HAP-1 (cell line): ENCODE measurements at regions not wholly inside any gene's neighbourhood (a gene's known extent, or its start where the extent isn't known, plus 50 kb on each side); places are given as distances from the start of the nearest gene placed in this dataset.
"Not testable (repeated sequence)": the region's sequence is repeated elsewhere in the genome, so short reads cannot be mapped to it uniquely, and the experiment has no call there.

Experiments
- DNase-seq, 2 experiments: peaks; one replicate each; pipeline ENCODE4 v3.0.0-alpha.2; 2016 to 2020; ENCODE audit warnings: low spot score in 2 of 2
- H3K27me3 ChIP-seq: fragments of 250-450 bp; sonication (Bioruptor Pico); 2 replicates; pipeline ENCODE4 v1.5.1; 2020; ENCODE audit warnings: low read depth, mild to moderate bottlenecking, moderate library complexity
- H3K36me3 ChIP-seq: fragments of 250-450 bp; sonication (Bioruptor Pico); replicated peaks from 2 replicates; pipeline ENCODE4 v1.5.1; 2020; ENCODE audit warnings: mild to moderate bottlenecking
- H3K4me1 ChIP-seq: fragments of 250-450 bp; sonication (Bioruptor Pico); 2 replicates; pipeline ENCODE4 v1.5.1; 2020; ENCODE audit warnings: mild to moderate bottlenecking
- H3K4me3 ChIP-seq: fragments of 250-450 bp; sonication (Bioruptor Pico); 2 replicates; pipeline ENCODE4 v1.5.1; 2020; ENCODE audit warnings: mild to moderate bottlenecking, moderate library complexity
- H3K9me3 ChIP-seq: fragments of 250-450 bp; sonication (Bioruptor Pico); 2 replicates; pipeline ENCODE4 v1.5.1; 2020; ENCODE audit warnings: mild to moderate bottlenecking, moderate library complexity
- in situ Hi-C: fragments of 300-500 bp; cut with MboI; formaldehyde crosslinking; loops from 3 replicates; pipeline ENCODE4 v1.14.3; 2020; ENCODE audit warnings: low sequenced_read_pairs, inconsistent platforms, mixed read lengths

DNA sequence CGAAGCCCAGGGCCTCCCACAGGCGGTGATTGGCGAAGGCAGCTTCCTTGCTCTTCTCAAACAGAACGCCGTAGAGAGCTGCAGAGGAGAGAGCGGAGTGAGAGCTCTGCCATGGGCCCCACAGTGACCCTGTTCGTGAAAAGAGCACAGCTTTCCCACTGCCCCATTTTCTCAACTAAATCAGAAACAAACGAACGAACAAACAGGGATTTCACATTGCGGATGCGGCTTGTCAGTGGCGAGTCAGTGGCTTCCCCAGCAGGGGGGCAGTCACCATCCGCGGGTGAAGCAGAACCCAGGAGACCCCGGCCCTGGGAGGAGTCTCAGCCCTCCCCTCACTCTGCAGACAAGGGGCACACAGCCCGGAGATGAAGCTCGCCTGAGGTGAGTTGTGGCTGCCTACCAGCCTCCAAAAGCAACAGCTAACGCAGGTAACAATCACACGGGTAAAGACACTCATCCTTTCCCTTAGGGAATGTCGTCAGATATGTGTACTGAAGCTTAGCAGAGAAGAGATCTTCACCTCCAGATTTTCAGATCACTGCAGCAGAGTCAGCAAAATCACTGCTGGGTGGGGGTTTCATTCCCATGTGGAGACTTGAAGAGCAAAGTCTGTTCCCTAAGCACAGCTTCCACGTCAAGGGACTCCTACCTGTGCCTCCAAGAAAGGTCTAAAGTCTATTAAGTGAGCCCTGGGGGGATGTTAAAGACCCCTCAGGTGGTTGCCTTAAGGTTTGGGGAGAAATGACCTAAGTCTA lies 51.2 kb upstream of the GPR31 start:
- in situ Hi-C loops = no loop called here
- Histone ChIP-seq H3K4me1 (no peaks in the 10 kb centered on the region), H3K4me3 (no peak overlapping the region), H3K27me3 (no peaks in the 10 kb centered on the region), H3K9me3 (no peaks in the 10 kb centered on the region), H3K36me3 (no peaks in the 10 kb centered on the region)
- DNase-seq = no peak

DNA sequence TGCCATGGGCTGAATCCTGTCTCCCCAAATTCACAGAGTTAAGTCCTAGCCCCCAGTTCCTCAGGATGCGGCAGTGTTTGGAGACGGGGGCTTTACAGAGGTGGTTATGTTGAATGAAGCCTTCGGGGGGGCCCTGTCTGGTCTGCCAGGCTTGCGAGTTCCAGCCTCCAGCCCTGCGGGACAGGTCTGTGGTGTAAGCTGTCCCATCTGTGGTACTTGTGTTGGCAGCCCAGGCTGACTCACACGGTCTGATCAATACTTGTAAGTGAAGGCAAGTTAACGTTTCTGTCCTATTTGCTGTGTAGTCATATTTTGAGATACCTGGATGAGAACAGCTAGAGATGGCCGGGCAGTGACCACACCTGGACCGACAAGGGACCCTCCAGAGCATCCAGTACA lies 51.8 kb upstream of the GPR31 start:
- Histone ChIP-seq H3K4me1 (no peaks in the 10 kb centered on the region), H3K4me3 (no peak overlapping the region), H3K9me3 (no peaks in the 10 kb centered on the region), H3K36me3 (no peaks in the 10 kb centered on the region), H3K27me3 (no peaks in the 10 kb centered on the region)
- in situ Hi-C loops = no loop called here
- DNase-seq = no peak

- Histone ChIP-seq H3K9me3 (no peaks in the 10 kb centered on the region), H3K4me1 (no peaks in the 10 kb centered on the region)
- in situ Hi-C loops = no loop called here
These were observed 52.9 kb upstream of the GPR31 start for GRCh38 chr6:167210375-167211294.

DNA sequence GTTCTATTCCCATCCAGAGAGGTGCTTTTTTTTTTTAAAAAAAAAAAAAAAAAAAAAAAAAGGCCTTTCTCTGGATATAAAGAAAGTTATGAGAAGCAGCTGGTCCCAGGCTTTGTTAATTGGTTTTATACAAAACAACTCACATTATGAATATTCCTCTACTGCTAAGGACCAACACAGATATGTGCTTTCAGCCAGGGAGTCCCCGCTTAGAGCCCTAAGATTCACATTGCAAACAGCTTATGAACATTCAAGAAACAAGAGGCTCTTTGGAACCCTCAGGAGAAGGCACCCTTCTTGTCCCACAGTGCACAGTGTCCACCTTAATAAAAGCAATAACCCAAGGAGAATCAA lies 53.5 kb upstream of the GPR31 start:
- Histone ChIP-seq H3K4me3 (no peak overlapping the region), H3K36me3 (no peaks in the 10 kb centered on the region), H3K27me3 (no peaks in the 10 kb centered on the region), H3K9me3 (no peaks in the 10 kb centered on the region), H3K4me1 (no peaks in the 10 kb centered on the region)
- DNase-seq = no peak
- in situ Hi-C loops = no loop called here

More at GRCh38 chr6:167210375-167211294, 52.9 kb upstream of the GPR31 start:
- no peak overlapping the region for H3K4me3 ChIP-seq
- H3K27me3 ChIP-seq = no peaks in the 10 kb centered on the region
- no peaks in the 10 kb centered on the region for H3K36me3 ChIP-seq
- no peak for DNase-seq

DNA sequence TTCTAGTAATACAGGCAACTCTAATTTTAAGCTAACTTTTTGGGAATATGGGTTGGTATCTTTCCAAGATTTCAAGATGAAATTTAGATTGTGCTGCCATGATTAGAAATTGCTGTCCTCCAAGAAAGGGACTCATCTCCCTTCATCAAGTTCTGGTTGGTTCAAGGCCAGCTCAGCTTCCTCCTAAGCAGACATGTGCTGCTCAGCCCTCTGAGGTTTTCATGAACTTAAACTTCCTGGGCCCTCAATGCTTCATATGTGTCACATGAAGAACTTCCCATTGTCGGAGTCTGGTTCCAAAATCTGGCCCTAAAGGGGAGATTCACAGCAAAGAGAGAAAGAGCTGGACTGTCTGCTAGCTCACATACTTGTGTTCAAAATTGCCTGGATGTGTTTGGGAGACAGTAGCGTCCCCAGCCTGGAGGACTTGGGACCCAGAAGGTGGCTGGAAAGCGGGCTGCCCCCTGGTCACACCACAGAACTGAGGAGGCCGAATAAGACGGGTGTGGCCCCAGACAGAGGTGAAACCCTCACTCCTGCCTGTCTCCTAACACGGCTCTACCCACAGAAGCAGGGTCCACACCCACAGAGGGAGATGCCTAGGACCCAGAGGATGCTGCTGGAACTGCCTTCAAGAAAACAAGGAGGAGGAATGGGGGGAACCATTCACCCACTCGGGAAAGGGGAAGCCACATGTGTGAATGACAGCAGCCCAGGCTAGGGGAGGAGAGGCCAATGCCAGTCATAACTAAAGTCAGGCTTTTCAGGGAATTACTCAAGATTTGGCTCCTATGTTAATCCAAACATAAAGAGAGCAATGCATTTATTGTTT lies 54.3 kb upstream of the GPR31 start:
- Histone ChIP-seq H3K27me3 (no peaks in the 10 kb centered on the region), H3K36me3 (no peaks in the 10 kb centered on the region), H3K9me3 (no peaks in the 10 kb centered on the region), H3K4me3 (no peak overlapping the region), H3K4me1 (no peaks in the 10 kb centered on the region)
- DNase-seq = no peak
- in situ Hi-C loops = no loop called here

DNA sequence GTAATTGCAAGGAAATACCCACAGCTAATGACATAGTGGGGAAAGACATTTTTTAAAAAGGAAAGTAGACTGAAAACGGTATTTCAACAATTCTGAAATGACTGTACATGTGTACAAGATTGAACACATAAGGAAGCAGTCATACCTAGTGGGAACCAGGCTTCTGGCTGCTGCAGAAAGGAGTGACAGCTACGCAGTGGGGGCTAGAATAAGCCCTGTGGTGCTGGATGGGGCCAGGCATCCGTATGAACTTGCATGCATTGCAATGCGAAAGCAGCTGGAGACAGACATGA lies 54.9 kb upstream of the GPR31 start:
- Histone ChIP-seq H3K27me3 (no peaks in the 10 kb centered on the region), H3K36me3 (no peaks in the 10 kb centered on the region), H3K9me3 (no peaks in the 10 kb centered on the region), H3K4me3 (no peak overlapping the region), H3K4me1 (no peaks in the 10 kb centered on the region)
- in situ Hi-C loops = no loop called here
- no peak for DNase-seq

GRCh38 chr6:167214206-167214605 lies 56.4 kb upstream of the GPR31 start:
- H3K36me3 ChIP-seq = no peaks in the 10 kb centered on the region
- DNase-seq = no peak
- H3K27me3 ChIP-seq = no peaks in the 10 kb centered on the region
- H3K9me3 ChIP-seq = no peaks in the 10 kb centered on the region
- no peaks in the 10 kb centered on the region for H3K4me1 ChIP-seq
- in situ Hi-C loops = no loop called here
- no peak overlapping the region for H3K4me3 ChIP-seq

DNA sequence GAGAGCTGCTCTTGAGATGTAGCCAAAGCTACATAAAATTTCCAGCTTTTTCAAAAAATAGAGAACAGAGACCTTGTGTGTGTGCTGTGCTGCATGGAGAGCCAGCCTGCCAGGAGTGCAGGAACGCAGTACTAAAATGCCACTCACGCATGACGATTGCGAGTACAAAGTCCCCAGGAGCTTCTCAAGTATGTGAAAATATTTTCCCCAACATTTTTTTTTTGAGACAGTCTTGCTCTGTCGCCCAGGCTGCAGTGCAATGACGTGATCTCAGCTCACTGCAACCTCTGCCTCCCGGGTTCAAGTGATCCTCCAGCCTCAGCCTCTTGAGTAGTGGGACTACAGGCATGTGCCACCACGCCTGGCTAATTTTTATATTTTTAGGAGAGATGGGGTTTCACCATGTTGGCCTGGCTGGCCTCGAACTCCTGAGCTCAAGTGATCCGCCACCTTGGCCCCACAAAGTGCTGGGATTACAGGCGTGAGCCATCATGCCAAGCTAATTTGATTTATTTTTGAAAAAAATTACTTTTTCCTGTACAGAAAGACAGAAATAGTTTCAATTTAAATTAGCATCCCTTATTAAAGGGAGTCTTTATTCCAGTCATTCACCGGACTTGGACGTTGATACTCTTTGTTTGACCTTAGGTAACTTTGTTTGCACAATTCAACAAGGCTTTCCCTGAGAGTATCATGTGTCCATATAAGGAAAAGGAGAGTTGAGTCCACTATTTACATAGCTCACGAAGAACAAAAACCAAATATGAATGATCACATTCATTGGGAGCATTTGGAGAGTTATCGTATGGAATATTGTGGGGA lies 57.9 kb upstream of the GPR31 start:
- H3K36me3 ChIP-seq, in situ Hi-C loops, H3K27me3 ChIP-seq, DNase-seq, H3K4me3 ChIP-seq, H3K9me3 ChIP-seq, H3K4me1 ChIP-seq: not testable (repeated sequence)

DNA sequence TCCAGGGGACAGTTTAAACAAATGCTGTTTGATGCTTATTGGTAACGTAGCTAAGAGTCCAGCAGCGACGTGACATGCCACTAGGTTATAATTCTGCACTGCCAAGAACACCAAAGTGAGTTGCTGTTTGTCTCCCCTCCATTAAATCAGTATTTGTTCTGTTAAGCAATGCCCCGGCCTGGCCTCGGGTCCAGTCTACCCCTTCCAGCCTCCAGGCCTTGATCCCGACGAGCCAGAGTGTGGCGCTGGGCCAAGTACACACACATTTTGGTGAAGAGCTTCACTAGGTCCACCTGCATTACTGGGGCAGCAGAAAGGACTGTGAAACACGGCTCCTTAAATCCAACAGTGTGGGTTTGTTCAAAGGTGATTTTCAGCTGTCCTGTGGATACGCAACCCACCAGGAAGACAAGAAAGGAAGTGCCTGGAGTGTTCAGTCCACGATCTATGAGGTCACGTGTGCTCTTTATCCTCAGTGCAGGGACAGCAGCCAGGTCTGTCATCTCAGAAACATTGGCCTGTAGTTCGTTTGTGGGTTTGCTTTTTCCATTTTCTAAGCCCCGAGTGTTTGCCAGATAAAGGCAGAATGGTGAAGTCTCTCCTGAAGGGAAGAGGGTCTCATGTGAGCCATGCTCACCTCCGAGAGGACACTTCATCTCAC lies 58.7 kb upstream of the GPR31 start:
- H3K4me3 ChIP-seq, H3K27me3 ChIP-seq, H3K36me3 ChIP-seq, DNase-seq, H3K9me3 ChIP-seq, in situ Hi-C loops, H3K4me1 ChIP-seq: not testable (repeated sequence)

GRCh38 chr6:167217073-167217472 lies 59.3 kb upstream of the GPR31 start:
- H3K4me1 ChIP-seq, H3K27me3 ChIP-seq, H3K9me3 ChIP-seq, H3K36me3 ChIP-seq, DNase-seq, in situ Hi-C loops, H3K4me3 ChIP-seq: not testable (repeated sequence)

- H3K9me3 ChIP-seq, H3K36me3 ChIP-seq, H3K27me3 ChIP-seq, H3K4me1 ChIP-seq, H3K4me3 ChIP-seq, in situ Hi-C loops: not testable (repeated sequence)
- peak in 1 of 2 experiments; percentile 28 for DNase-seq
These were observed 60.4 kb upstream of the GPR31 start for GRCh38 chr6:167217951-167218759.

DNA sequence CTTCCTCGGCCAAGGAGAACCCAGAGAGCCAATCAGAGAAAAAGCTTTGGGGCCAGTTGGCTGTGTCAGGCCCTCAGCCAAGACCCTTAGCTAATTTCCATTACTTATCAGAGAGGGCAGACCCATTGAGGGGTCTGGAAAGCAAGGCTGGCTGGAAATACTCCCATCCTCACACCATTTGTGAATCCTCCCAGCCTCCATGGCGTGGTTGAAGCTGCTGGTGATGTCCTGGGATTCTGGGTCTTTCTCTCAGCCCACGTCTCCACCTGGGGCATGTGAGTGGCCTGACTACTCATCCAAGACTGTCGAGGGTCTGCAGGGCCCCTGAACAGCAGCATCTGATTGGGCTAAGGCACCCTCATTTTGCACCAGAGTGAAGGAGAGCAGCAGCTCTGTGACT lies 61.3 kb upstream of the GPR31 start:
- H3K4me3 ChIP-seq, H3K27me3 ChIP-seq, H3K4me1 ChIP-seq, H3K9me3 ChIP-seq, DNase-seq, H3K36me3 ChIP-seq, in situ Hi-C loops: not testable (repeated sequence)
